ENCODE measurements at regions not wholly inside any gene's neighbourhood (a gene's known extent, or its start where the extent isn't known, plus 50 kb on each side); places are given as distances from the start of the nearest gene placed in this dataset.

GRCh38 chr1:29639156-29639736, 402.9 kb downstream of the PTPRU start:
- DNase-seq (ENCODE audit: low spot score), result no peak

DNA sequence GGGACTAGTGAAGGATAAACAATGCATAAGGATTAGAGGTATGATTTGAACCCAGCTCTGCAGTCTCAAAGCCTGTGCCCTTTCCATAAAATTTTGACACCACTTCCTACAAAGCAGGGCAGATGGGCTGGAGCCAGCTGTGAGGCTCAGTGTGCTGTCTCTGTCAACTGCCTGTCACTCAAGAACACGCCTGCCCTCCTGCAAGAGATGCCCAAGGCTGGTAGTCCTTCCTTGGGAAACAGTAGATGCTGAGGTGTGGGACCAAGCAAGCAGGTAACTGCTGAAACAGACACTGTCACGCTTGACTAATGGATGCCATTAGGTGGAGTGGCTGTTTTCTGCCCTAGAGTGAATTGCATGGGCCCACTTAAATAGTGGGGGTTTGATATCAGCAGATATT, 402.0 kb downstream of the PTPRU start:
- no peak for DNase-seq (ENCODE audit: low spot score)

DNA sequence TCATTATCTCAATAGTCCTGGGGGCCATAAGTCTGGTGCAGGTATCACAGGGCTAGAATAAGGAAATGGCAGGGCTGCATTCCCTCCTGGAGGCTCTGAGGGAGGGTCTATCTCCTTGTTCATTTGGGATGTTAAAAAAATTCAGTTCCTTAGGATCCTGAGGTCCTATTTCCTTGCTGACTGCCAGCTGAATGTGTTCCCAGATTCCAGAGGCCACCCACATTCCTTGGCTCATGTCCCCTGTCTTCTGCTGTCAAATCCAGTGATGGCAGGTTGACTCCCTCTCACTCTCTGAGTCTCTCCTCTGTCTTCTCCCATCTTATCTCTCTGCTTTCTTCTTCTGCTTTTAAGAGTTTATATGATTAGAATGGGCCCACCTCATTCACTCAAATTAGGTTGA, 400.6 kb downstream of the PTPRU start:
- DNase-seq (ENCODE audit: low spot score), result no peak

DNA sequence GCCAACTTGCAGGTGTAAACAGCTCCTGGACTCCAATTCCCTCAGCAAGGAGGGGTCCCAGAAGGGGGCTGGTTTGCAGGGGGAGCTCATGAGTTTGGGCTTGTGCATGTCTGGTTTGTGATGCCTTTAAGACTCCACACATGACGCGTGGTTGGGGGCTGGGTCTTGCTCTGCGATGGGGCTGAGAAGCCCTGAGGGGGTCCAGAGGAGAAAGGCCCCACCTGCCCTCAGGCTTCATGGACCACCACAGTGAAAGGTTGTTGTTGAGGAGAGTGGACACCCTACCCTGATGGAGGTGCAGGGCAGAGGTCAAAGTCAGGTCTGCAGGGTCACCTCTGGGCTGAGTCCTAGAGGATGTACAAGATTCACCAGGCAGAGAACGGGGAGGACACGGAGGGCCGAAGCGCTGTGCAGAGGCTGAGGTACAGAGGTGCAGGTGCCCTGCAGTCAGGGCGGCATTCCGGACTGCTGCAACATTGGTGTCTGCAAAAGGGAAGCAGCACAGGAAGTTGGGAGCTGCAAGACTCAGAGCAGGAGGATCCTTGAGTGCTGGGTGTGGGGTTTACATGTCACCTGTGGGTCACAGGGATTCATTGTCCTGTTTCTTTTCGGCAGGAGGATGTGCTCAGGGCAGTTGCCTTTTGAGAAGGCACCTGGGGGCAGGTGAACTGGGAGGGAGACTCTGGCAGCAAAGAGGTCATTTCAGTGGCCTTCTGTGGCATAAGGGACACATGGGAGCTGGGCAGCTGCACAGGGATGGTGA, 399.4 kb downstream of the PTPRU start:
- no peak for DNase-seq (ENCODE audit: low spot score)

- no peak for DNase-seq (ENCODE audit: low spot score)
These were observed 398.5 kb downstream of the PTPRU start for GRCh38 chr1:29634746-29635335.

- no peak for DNase-seq (ENCODE audit: low spot score)
These were observed 398.0 kb downstream of the PTPRU start for GRCh38 chr1:29634324-29634723.

DNA sequence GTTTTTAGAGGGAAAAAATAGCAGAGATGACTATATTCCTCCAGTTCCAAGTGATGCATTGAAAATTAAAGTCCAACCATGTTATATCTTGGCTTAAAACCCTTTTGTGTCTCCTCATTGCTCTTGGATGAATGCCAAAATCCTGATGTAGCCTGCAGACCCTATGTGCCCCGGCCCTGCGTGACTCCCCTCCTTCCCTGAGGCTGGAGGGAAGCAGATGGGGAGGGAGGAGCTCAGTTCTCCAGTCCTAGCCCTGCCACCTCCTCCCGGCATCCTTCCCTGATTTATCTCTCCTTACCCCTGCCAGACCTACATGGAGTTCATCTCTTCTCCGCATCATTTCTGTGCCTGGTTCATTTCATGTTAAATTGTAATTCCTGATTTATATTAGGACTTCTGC, 397.4 kb downstream of the PTPRU start:
- DNase-seq (ENCODE audit: low spot score), result no peak

DNA sequence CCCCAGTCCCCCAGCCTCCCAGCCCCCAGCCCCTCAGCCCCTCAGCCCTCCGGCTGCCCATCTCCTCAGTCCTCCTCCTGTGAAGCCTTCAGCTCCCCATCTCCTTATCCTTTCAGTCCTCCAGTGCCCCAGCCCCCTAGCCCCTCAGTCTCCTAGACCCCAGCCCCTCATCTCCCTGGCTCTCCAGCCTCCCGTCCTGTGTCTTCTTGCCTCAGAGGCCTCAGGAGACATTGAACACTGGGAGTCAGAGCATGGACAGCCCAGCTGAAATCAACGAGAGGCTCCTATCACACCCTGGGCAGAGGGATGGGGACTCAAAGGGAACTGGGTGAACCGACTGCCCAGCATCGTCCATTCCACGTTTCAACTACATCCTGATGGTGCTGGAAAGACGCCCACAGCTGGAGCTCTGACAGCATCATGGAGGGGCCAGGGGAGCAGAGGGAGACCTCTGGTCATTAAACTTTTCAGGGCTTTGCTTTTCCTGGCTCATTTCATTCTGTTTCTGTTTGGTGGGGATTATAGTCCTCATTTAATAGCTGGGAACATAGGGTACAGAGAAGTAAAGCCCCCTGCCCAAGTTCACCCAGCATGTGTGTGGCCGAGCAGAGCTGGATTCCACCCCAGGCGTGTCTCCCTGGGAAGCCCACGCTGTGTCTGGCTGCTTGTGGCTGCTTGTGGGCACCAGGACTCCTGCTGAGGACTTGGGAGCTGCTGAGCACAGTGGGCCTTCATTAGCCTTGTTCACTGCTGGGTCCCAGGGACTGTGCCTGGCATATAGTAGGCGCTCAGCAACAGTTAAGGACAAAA, 396.7 kb downstream of the PTPRU start:
- DNase-seq (ENCODE audit: low spot score), result peak; percentile 11

- no peak for DNase-seq (ENCODE audit: low spot score)
These were observed 395.8 kb downstream of the PTPRU start for GRCh38 chr1:29631836-29632805.

- peak; percentile 5 for DNase-seq (ENCODE audit: low spot score)
These were observed 395.0 kb downstream of the PTPRU start for GRCh38 chr1:29631361-29631760.

GRCh38 chr1:29630756-29631155, 394.4 kb downstream of the PTPRU start:
- no peak for DNase-seq (ENCODE audit: low spot score)

- DNase-seq (ENCODE audit: low spot score), result no peak
These were observed 393.6 kb downstream of the PTPRU start for GRCh38 chr1:29629814-29630516.

DNA sequence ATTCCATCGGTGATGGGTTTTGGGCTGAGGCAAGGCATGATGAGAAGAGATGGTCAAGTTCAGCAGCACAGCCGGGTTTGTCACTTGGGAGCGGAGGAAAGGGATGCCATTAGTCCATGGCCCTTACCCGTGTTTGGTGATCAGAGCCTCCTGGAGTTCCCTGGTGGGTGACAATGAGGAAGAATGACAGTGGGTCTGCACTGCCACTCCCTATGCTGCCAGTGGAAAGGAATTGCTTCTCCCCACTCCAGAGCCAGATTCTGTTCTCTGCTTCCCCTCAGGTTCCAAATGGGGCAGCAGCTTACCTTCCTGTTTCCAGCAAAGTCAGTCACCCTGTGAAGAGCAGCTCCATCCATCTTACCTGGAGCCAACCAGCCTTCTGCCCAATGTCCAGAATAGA, 393.1 kb downstream of the PTPRU start:
- no peak for DNase-seq (ENCODE audit: low spot score)

GRCh38 chr1:29628190-29628589, 391.9 kb downstream of the PTPRU start:
- DNase-seq (ENCODE audit: low spot score), result no peak

DNA sequence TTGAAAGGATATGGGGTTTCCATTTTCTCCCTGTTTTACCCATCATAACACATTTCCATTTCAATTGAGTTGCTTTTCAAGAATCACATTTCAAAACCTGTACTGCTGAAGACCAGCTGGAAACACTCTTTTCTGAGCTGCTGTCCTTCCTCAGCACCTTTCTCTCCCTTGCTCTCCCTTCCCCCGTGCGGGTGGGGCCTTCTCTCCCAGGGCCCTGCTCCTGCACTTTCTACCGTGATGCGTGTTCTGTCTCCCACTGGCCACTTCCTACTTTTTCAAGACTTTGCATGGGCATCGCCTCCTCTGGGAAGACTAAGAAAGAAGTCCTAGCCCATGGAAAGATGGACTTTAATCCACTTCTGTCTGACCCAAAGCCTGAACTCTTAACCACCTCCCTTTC, 390.4 kb downstream of the PTPRU start:
- no peak for DNase-seq (ENCODE audit: low spot score)

DNA sequence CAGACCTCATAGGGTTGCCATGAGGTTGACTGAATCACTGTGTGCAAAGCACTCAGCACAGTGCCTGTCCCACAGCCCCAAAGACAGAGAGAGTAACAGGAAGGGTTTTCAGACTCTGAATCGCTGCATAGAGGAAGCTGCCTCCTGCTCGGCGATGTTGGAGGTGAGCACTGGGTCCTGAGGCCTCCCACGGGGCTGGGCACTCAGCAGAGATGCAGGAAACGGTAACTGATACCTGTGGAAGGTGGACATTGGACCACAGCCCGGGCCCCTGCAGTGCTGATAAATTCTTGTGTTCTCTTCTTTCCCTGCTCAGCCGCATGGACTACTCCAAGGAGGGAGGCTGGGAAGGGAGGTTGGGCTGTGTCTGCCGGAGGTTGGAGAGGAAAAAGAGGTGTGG, 389.7 kb downstream of the PTPRU start:
- DNase-seq (ENCODE audit: low spot score), result no peak

DNA sequence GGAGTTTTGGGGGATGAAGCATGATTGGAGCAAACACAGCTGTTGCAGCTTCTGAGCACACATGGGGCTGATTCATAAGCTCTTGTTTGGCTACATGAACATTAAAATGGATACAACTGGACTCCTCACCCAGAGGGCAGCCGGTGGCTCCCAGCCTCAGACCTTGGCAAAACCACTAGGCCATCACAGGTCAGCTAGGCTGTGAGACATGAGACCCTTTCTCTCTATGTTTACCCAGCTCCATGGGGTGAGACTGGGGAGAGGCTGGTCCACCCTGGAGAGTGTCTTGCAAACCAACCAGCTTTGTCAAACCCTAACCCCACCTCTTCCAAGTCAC, 388.7 kb downstream of the PTPRU start:
- no peak for DNase-seq (ENCODE audit: low spot score)

DNA sequence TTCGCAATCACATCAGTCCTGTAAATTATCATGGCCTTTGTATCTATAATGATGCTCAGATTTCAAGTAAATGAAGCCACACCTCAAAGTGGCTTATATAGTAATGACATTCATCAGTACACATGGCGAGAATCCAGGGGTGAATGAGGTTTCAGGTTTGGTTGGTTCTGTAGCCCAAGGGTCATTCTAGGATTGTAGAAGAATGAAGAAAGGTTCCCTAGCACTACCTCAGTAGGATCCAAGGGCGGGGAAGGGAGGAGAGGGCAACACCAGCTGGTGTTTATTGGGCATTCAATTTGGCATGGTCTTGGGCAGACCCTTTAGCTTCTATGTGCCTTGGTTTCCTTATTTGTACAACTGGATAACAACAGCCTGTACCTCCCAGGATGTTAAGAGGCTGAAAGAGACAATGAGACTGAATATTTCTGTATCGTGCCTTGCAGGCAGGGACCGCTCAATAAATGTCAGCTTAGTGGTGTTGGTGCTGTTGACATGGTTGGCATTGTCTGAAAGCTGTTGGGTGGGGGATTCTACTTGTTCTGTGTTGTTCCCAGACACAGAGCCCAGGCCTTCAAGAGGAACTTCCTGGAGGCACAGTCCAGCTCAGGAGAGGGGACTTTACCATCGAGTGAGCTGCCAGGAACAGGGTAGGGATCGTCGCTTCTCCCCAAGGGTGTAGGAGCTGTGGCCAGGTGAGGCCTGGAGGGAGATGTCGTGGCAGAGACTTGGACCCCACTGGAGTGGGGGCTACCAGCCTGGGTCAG, 388.2 kb downstream of the PTPRU start:
- DNase-seq (ENCODE audit: low spot score), result no peak

DNA sequence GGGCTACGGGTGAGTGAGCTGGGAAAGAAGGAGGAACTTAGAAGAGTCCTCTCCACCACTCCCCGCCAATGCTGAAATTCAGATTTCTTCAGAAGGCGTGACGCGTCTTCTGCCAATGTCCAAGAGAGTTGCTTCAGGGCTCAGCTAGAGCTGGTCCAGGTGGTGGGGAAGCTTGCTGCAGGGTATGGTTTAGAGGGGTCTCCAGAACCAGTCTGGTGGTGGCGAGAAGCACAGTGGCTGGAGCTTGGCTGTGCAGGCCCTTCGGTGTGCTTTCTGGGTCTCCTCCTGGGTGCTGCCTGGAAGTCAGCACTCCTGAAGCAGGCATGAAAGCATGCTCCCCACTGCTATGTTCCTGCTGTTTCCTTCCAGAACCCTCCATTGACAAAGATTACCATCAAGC, 387.2 kb downstream of the PTPRU start:
- DNase-seq (ENCODE audit: low spot score), result no peak

Measured in umbilical cord (tissue), 1 donor.